GM19025 (cell line): ENCODE measurements at regions not wholly inside any gene's neighbourhood (a gene's known extent, or its start where the extent isn't known, plus 50 kb on each side); places are given as distances from the start of the nearest gene placed in this dataset.
"Not testable (repeated sequence)": the region's sequence is repeated elsewhere in the genome, so short reads cannot be mapped to it uniquely, and the experiment has no call there.

Source experiments
- ATAC-seq: cut with Tn5 transposase; IDR thresholded peaks from one replicate; pipeline ENCODE4 v1.9.1; 2021; ENCODE audit warnings: mild to moderate bottlenecking, low read depth, moderate library complexity; ENCODE audit not compliant: unreplicated experiment

DNA sequence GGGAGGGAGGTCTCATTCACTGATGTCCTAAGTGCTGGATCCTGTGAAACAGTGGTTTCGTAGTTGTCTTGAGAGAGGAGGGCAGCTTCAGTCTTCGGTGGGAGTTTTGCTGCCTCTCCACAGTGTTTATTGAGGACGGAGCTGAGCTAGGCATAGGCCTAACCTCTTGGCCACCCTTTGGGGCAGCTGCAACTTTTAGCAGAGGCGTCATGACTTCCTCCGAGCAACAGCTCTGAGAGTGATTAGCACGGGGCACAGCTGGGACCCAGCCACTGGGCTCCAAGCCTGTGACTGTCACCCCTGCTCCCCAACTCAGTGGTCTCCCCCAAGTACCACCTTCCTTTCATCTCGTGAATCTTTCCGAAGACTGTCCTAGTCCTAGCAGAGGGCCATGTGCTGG lies 139.9 kb upstream of the NCOR2 start:
- ATAC-seq, result no peak

DNA sequence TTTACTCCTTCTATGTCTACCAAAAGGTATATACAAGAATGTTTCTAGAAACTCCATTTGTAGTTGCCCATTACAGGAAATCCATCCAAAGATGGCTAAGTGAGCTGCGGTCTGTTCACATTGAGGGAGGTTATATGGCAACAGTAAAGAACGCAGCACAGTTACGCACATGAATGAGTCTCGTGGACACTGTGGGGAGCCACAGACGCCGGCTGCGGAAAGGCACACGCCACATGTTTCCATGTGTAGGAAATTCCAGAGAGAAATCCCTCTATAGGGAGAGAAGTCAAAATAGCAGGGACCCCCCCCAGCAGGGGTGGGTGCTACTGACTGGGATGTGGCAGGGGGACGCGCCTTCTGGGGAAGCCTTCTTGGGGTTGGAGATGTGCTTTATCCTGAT lies 139.0 kb upstream of the NCOR2 start:
- ATAC-seq, result no peak

DNA sequence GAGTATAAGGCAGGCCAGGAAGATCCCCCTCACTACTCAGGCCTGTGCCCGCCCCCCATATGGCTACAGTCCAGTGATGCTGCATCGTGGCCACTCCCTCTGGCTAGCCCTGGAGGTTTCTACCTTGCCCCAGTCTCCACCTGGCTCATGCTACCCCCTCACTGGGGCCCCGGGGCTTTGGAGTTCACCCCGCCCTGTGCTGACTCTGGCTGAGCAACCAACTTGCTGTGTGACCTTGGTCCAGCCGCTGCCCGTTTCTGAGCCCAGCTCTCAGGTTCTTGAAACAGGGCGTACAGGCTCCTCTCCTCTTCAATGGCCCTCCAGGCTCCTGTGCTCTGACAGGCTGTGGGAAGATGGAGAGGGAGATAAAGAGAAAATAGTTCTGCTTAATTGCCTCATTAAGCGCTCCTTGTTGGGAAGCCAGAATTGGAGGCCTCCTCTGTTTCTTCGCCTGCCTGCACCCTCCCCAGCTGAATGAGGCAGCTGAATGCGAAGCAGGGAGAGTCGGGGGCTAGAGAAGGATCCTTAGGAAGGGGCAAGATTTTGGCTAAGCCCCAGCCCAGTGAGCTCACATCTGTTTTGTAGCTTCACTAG lies 138.2 kb upstream of the NCOR2 start:
- ATAC-seq, result no peak

- no peak for ATAC-seq
Observed at GRCh38 chr12:124704619-124705018, 137.2 kb upstream of the NCOR2 start.

- no peak for ATAC-seq
Observed at GRCh38 chr12:124703856-124704255, 136.4 kb upstream of the NCOR2 start.

- ATAC-seq, result no peak
Observed at GRCh38 chr12:124702736-124703135, 135.3 kb upstream of the NCOR2 start.

GRCh38 chr12:124700810-124701592 lies 133.6 kb upstream of the NCOR2 start:
- no peak for ATAC-seq

GRCh38 chr12:124699909-124700308 lies 132.5 kb upstream of the NCOR2 start:
- no peak for ATAC-seq

DNA sequence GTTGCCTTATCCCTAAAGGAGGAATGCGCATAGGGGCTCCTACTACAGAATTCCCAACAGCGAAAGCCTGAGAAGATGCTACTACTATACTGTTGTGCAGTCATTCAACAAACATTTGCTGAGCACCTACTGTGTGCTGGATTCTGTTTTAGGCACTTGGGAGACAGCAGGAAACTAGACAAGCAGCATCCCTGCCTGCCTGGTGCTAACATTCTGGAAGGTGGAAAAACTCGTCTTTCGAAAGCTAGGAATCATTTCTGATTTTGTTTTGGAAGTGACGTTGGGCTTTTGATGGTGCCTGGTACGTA lies 131.5 kb upstream of the NCOR2 start:
- ATAC-seq, result no peak

DNA sequence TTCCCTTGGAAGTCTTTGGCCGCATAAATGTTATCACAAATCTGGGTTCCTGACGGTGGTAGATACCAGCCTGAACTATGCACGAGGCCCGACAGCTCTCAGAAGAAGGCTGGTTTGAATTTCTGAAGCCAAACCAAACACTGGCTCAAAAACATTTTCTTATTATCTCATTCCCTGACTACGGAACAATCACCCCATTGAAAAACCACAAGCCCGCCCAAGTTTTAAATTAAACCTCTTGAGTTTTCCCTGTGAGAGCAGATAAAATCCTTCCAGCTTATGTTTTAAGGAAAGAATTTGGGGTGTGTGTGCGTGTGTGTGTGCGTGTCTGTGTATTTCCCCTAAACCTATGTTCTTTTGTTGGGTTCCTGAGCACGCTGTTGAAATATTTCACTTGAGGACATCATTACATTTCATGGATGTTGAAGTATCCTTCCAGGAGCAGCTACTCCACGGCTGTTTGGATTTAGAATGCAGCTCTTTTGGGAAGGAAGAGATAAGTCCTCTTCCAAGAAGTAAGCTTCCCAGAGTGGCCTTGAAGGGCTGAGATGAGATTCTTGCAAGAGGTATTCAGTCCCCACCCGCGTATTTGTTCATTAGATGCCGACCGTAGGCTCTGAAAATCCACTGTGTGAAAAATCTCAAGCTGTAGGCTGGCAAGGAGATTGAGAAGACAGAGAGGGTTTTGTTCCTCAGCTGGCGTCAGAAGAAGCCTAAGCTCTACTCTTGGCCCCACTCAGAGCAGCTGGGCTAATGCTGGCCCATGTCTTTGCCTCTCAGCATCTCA lies 131.0 kb upstream of the NCOR2 start:
- ATAC-seq, result no peak

- not testable (repeated sequence) for ATAC-seq
Observed at GRCh38 chr12:124697722-124698121, 130.3 kb upstream of the NCOR2 start.

GRCh38 chr12:124696693-124697476 lies 129.5 kb upstream of the NCOR2 start:
- no peak for ATAC-seq

DNA sequence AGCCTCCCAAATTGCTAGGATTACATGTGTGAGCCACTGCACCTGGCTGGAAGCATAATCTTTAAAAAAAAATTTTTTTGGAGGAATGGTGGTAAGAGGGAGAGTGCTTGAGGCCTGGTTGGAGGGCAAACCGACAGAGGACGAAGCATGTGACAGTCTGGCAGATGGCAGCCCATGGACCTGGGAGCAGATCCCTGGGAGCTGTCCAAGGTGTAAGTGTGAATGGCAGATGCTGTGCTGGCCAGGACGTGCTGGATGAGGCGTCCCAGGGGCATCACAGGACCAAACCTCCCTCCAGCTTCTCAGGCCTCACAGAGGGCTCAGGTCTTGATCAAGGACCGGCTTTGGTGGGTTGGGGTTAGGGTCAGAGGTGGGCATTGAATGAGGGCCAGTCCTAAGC lies 128.4 kb upstream of the NCOR2 start:
- no peak for ATAC-seq

GRCh38 chr12:124694846-124695497 lies 127.6 kb upstream of the NCOR2 start:
- no peak for ATAC-seq

GRCh38 chr12:124694250-124694649 lies 126.8 kb upstream of the NCOR2 start:
- no peak for ATAC-seq

GRCh38 chr12:124693111-124693723 lies 125.8 kb upstream of the NCOR2 start:
- no peak for ATAC-seq

DNA sequence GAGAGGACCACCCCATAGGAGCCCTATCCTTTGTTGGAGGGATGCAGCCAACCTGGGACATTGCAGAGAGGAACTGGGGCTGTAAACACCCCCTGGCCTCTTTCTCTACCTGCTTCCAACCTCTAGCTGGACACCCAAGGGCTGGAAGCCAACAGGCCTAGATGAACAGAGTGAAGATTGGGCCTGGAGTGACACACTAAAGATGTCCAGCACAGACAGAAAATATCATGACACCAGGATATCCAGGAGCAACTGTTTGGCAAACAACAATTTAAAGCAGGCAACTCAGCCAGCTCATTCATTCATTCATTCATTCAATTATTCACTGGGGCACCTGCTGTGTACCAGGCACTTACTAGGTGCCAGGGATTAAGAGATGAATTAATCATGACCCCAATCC lies 125.0 kb upstream of the NCOR2 start:
- ATAC-seq, result no peak

DNA sequence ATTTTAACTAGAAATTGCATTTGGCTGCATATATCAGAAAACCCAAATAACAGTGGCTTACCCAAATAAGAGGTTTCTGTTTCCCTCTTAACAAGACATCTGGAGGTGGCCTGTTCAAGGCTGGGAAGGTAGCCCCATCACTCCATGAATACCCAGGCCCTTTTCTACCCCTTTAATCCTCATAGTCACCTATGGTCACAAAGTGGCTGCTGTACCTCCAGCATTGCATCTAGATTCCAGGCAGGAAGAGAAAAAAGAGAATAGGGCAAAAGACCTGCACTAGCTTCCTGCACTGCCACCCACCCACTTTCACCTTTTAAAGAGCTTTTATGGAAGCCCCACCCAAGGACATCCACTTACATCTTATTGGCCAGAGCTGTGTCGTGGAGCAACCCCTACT lies 124.0 kb upstream of the NCOR2 start:
- ATAC-seq, result no peak

- ATAC-seq, result no peak
Observed at GRCh38 chr12:124689631-124690030, 122.2 kb upstream of the NCOR2 start.

DNA sequence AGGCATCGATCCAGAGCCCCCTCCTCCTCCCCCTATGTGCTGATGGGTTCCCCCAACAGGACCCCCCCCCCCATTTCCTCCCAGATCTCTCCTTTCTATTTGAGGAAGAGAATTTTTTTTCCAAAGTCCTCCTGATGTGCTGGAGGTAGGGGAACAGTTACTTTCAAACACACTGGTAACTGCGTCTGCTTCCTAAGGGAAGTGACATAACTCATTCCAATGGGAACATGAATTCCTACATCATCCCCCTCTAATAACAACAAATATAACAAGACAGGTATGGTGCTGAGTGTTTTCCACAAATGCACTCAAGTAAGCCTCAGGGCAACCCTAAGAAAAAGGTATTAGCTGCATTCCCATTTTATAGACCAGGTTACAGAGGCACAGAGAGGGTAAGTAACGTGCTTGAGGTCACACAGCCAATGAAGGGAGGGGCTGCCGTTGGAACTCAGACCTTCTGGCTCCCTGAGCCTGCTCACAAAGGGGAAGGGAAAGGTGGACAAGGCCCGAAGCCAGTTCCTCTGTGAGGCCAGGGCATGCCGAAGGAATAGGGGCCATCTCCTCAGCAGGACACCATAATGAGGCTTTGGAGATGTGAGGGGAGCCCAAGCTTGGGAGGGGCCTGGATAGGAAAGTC lies 121.1 kb upstream of the NCOR2 start:
- ATAC-seq, result no peak
